IPS-20b (cell line): ENCODE measurements at regions not wholly inside any gene's neighbourhood (a gene's known extent, or its start where the extent isn't known, plus 50 kb on each side); places are given as distances from the start of the nearest gene placed in this dataset.

Experiments
- H3K27ac ChIP-seq: one replicate; pipeline ENCODE4 v1.5.1; 2013; ENCODE audit warnings: low read length
- H3K27me3 ChIP-seq: 2 replicates; pipeline ENCODE4 v1.6.1; 2013; ENCODE audit warnings: mild to moderate bottlenecking, low read length, inconsistent platforms; ENCODE audit not compliant: insufficient read depth
- H3K36me3 ChIP-seq: 2 replicates; pipeline ENCODE4 v1.6.1; 2013; ENCODE audit warnings: low read depth, mild to moderate bottlenecking, inconsistent platforms, low read length, moderate library complexity; ENCODE audit not compliant: insufficient read depth
- H3K4me1 ChIP-seq: 2 replicates; pipeline ENCODE4 v1.6.1; 2013; ENCODE audit warnings: mild to moderate bottlenecking, control low read depth, inconsistent platforms, low read length, moderate library complexity; ENCODE audit not compliant: insufficient read depth
- H3K4me3 ChIP-seq: 2 replicates; pipeline ENCODE4 v1.5.1; 2013; ENCODE audit warnings: mild to moderate bottlenecking, low read length, inconsistent platforms
- H3K9ac ChIP-seq: 2 replicates; pipeline ENCODE4 v1.6.1; 2013; ENCODE audit warnings: low read depth, mild to moderate bottlenecking, inconsistent platforms, low read length, moderate library complexity
- H3K9me3 ChIP-seq: 2 replicates; pipeline ENCODE4 v1.6.1; 2013; ENCODE audit warnings: mild to moderate bottlenecking, low read depth, low read length, inconsistent platforms; ENCODE audit not compliant: insufficient read depth

GRCh38 chr14:44287858-44288257 is 219.2 kb downstream of the FSCB start:
- Histone ChIP-seq H3K27me3 (no peaks in the 10 kb centered on the region), H3K27ac (no peak overlapping the region), H3K9me3 (no peaks in the 10 kb centered on the region), H3K4me1 (no peaks in the 10 kb centered on the region), H3K9ac (no peak overlapping the region), H3K4me3 (no peak overlapping the region), H3K36me3 (no peaks in the 10 kb centered on the region)

GRCh38 chr14:44286201-44286600 is 220.9 kb downstream of the FSCB start:
- Histone ChIP-seq H3K4me3 (no peak overlapping the region), H3K4me1 (no peaks in the 10 kb centered on the region), H3K27ac (no peak overlapping the region), H3K36me3 (no peaks in the 10 kb centered on the region), H3K9me3 (no peaks in the 10 kb centered on the region), H3K27me3 (no peaks in the 10 kb centered on the region), H3K9ac (no peak overlapping the region)

- H3K27ac ChIP-seq, result no peak overlapping the region
- no peak overlapping the region for H3K4me3 ChIP-seq
- H3K9ac ChIP-seq, result no peak overlapping the region
- H3K9me3 ChIP-seq, result no peaks in the 10 kb centered on the region
- no peaks in the 10 kb centered on the region for H3K4me1 ChIP-seq
- no peaks in the 10 kb centered on the region for H3K36me3 ChIP-seq
- no peaks in the 10 kb centered on the region for H3K27me3 ChIP-seq
Observed at GRCh38 chr14:44283836-44284235, 223.2 kb downstream of the FSCB start.

- Histone ChIP-seq H3K27ac (no peak overlapping the region), H3K36me3 (no peaks in the 10 kb centered on the region)
Observed at GRCh38 chr14:44279357-44279756, 227.7 kb downstream of the FSCB start.

GRCh38 chr14:44271637-44272036 is 235.4 kb downstream of the FSCB start:
- H3K27me3 ChIP-seq, result no peaks in the 10 kb centered on the region
- H3K4me1 ChIP-seq, result no peaks in the 10 kb centered on the region
- no peak overlapping the region for H3K4me3 ChIP-seq
- H3K9me3 ChIP-seq, result no peaks in the 10 kb centered on the region; the same call in 1 of the 2 replicates
- H3K27ac ChIP-seq, result no peak overlapping the region
- no peaks in the 10 kb centered on the region for H3K36me3 ChIP-seq
- no peak overlapping the region for H3K9ac ChIP-seq

More at GRCh38 chr14:44279357-44279756, 227.7 kb downstream of the FSCB start:
- no peaks in the 10 kb centered on the region for H3K4me1 ChIP-seq
- no peaks in the 10 kb centered on the region for H3K27me3 ChIP-seq
- no peak overlapping the region for H3K4me3 ChIP-seq
- H3K9ac ChIP-seq, result no peak overlapping the region
- no peaks in the 10 kb centered on the region for H3K9me3 ChIP-seq

GRCh38 chr14:44271006-44271405 is 236.1 kb downstream of the FSCB start:
- H3K9me3 ChIP-seq, result no peaks in the 10 kb centered on the region; the same call in 1 of the 2 replicates
- H3K36me3 ChIP-seq, result no peaks in the 10 kb centered on the region
- no peak overlapping the region for H3K9ac ChIP-seq

GRCh38 chr14:44265246-44265645 is 241.8 kb downstream of the FSCB start:
- H3K36me3 ChIP-seq, result no peaks in the 10 kb centered on the region
- H3K27ac ChIP-seq, result no peak overlapping the region
- no peak overlapping the region for H3K4me3 ChIP-seq

More at GRCh38 chr14:44271006-44271405, 236.1 kb downstream of the FSCB start:
- H3K4me1 ChIP-seq, result no peaks in the 10 kb centered on the region
- H3K27me3 ChIP-seq, result no peaks in the 10 kb centered on the region
- H3K4me3 ChIP-seq, result no peak overlapping the region
- no peak overlapping the region for H3K27ac ChIP-seq

GRCh38 chr14:44215660-44216059 is 291.4 kb downstream of the FSCB start:
- Histone ChIP-seq H3K9me3 (peaks cover 5% of the 10 kb centered on the region; the same call in 1 of the 2 replicates), H3K4me1 (no peaks in the 10 kb centered on the region), H3K27me3 (no peaks in the 10 kb centered on the region), H3K4me3 (no peak overlapping the region), H3K9ac (no peak overlapping the region), H3K36me3 (no peaks in the 10 kb centered on the region), H3K27ac (no peak overlapping the region)

More at GRCh38 chr14:44265246-44265645, 241.8 kb downstream of the FSCB start:
- Histone ChIP-seq H3K9me3 (no peaks in the 10 kb centered on the region; the same call in 1 of the 2 replicates), H3K4me1 (no peaks in the 10 kb centered on the region), H3K9ac (no peak overlapping the region), H3K27me3 (no peaks in the 10 kb centered on the region)

GRCh38 chr14:44211718-44212117 is 295.4 kb downstream of the FSCB start:
- no peak overlapping the region for H3K9ac ChIP-seq
- H3K36me3 ChIP-seq, result no peaks in the 10 kb centered on the region
- no peak overlapping the region for H3K4me3 ChIP-seq
- peaks cover 5% of the 10 kb centered on the region; the same call in 1 of the 2 replicates for H3K9me3 ChIP-seq
- no peaks in the 10 kb centered on the region for H3K27me3 ChIP-seq
- no peaks in the 10 kb centered on the region for H3K4me1 ChIP-seq
- H3K27ac ChIP-seq, result no peak overlapping the region

- Histone ChIP-seq H3K4me3 (peak overlapping the region; percentile 11; the same call in 1 of the 2 replicates), H3K27ac (no peak overlapping the region), H3K4me1 (peaks cover 17% of the 10 kb centered on the region; the same call in 1 of the 2 replicates), H3K27me3 (no peaks in the 10 kb centered on the region), H3K36me3 (no peaks in the 10 kb centered on the region), H3K9me3 (no peaks in the 10 kb centered on the region), H3K9ac (no peak overlapping the region)
Observed at GRCh38 chr14:44204061-44204835, 302.8 kb downstream of the FSCB start.

GRCh38 chr14:44180975-44181374 is 326.1 kb downstream of the FSCB start:
- H3K9ac ChIP-seq, result no peak overlapping the region
- H3K4me3 ChIP-seq, result no peak overlapping the region

GRCh38 chr14:44170556-44170955 is 336.5 kb downstream of the FSCB start:
- no peaks in the 10 kb centered on the region for H3K4me1 ChIP-seq
- no peaks in the 10 kb centered on the region for H3K27me3 ChIP-seq
- no peak overlapping the region for H3K27ac ChIP-seq
- no peak overlapping the region for H3K4me3 ChIP-seq
- peaks cover 2% of the 10 kb centered on the region; the same call in 1 of the 2 replicates for H3K9me3 ChIP-seq
- H3K9ac ChIP-seq, result no peak overlapping the region
- no peaks in the 10 kb centered on the region for H3K36me3 ChIP-seq

More at GRCh38 chr14:44180975-44181374, 326.1 kb downstream of the FSCB start:
- Histone ChIP-seq H3K27ac (no peak overlapping the region), H3K36me3 (no peaks in the 10 kb centered on the region), H3K4me1 (no peaks in the 10 kb centered on the region), H3K27me3 (no peaks in the 10 kb centered on the region), H3K9me3 (no peaks in the 10 kb centered on the region)
